BE2C (cell line): ENCODE measurements at regions not wholly inside any gene's neighbourhood (a gene's known extent, or its start where the extent isn't known, plus 50 kb on each side); places are given as distances from the start of the nearest gene placed in this dataset.
"Not testable (repeated sequence)": the region's sequence is repeated elsewhere in the genome, so short reads cannot be mapped to it uniquely, and the experiment has no call there.

Experiments
- DNase-seq: peaks from one replicate; pipeline ENCODE4 v3.0.0-alpha.2; 2020
- H3K27me3 ChIP-seq: fragments of 250-450 bp; sonication (Bioruptor Pico); 2 replicates; pipeline ENCODE4 v1.5.1; 2020; ENCODE audit warnings: mild to moderate bottlenecking
- H3K36me3 ChIP-seq: fragments of 250-450 bp; sonication (Bioruptor Pico); 2 replicates; pipeline ENCODE4 v1.5.1; 2020; ENCODE audit warnings: mild to moderate bottlenecking
- H3K4me1 ChIP-seq: fragments of 250-450 bp; sonication (Bioruptor Pico); 2 replicates; pipeline ENCODE4 v1.5.1; 2020
- H3K4me3 ChIP-seq: 2 replicates; pipeline ENCODE4 v1.5.1; 2011; ENCODE audit warnings: low read depth, low read length
- H3K9me3 ChIP-seq: fragments of 250-450 bp; sonication (Bioruptor Pico); 2 replicates; pipeline ENCODE4 v1.5.1; 2020
- CTCF ChIP-seq: IDR thresholded peaks from 2 replicates; pipeline ENCODE4 v1.5.1; 2012; ENCODE audit warnings: mild to moderate bottlenecking, low read depth, low read length

- H3K9me3 ChIP-seq, DNase-seq, H3K4me1 ChIP-seq, H3K36me3 ChIP-seq, H3K4me3 ChIP-seq, H3K27me3 ChIP-seq: not testable (repeated sequence)
These were observed 330.1 kb upstream of the AR start for GRCh38 chrX:67213686-67214085.

GRCh38 chrX:67207912-67208311 lies 335.9 kb upstream of the AR start:
- no peak overlapping the region for H3K4me3 ChIP-seq
- DNase-seq = no peak
- H3K27me3 ChIP-seq = no peaks in the 10 kb centered on the region
- no peaks in the 10 kb centered on the region for H3K4me1 ChIP-seq
- H3K9me3 ChIP-seq = no peaks in the 10 kb centered on the region
- TF ChIP-seq CTCF = no peak
- no peaks in the 10 kb centered on the region for H3K36me3 ChIP-seq

- no peaks in the 10 kb centered on the region for H3K4me1 ChIP-seq
- no peaks in the 10 kb centered on the region for H3K9me3 ChIP-seq
- TF ChIP-seq CTCF = no peak
- no peak for DNase-seq
- H3K27me3 ChIP-seq = no peaks in the 10 kb centered on the region
- H3K4me3 ChIP-seq = no peak overlapping the region
- H3K36me3 ChIP-seq = no peaks in the 10 kb centered on the region
These were observed 384.4 kb upstream of the AR start for GRCh38 chrX:67159437-67159836.

- TF ChIP-seq CTCF = no peak
- Histone ChIP-seq H3K9me3 (no peaks in the 10 kb centered on the region), H3K4me1 (no peaks in the 10 kb centered on the region), H3K36me3 (no peaks in the 10 kb centered on the region), H3K27me3 (no peaks in the 10 kb centered on the region), H3K4me3 (no peak overlapping the region)
- no peak for DNase-seq
These were observed 429.2 kb upstream of the AR start for GRCh38 chrX:67114635-67115034.

GRCh38 chrX:67105758-67106116 lies 438.1 kb upstream of the AR start:
- no peak for TF ChIP-seq CTCF
- Histone ChIP-seq H3K4me1 (no peaks in the 10 kb centered on the region), H3K9me3 (no peaks in the 10 kb centered on the region), H3K36me3 (no peaks in the 10 kb centered on the region), H3K4me3 (no peak overlapping the region), H3K27me3 (no peaks in the 10 kb centered on the region)
- no peak for DNase-seq

GRCh38 chrX:67104982-67105757 lies 438.7 kb upstream of the AR start:
- no peaks in the 10 kb centered on the region for H3K4me1 ChIP-seq
- H3K27me3 ChIP-seq = no peaks in the 10 kb centered on the region
- no peak overlapping the region for H3K4me3 ChIP-seq
- no peak for TF ChIP-seq CTCF
- H3K9me3 ChIP-seq = no peaks in the 10 kb centered on the region
- H3K36me3 ChIP-seq = no peaks in the 10 kb centered on the region
- DNase-seq = no peak
